UCSD-AML1 (cell line): ENCODE measurements at regions not wholly inside any gene's neighbourhood (a gene's known extent, or its start where the extent isn't known, plus 50 kb on each side); places are given as distances from the start of the nearest gene placed in this dataset.

ENCODE experiments used
- DNase-seq: peaks from one replicate; lab custom pipeline; 2025; ENCODE audit not compliant: unreplicated experiment; lab: John Stamatoyannopoulos, UW

DNA sequence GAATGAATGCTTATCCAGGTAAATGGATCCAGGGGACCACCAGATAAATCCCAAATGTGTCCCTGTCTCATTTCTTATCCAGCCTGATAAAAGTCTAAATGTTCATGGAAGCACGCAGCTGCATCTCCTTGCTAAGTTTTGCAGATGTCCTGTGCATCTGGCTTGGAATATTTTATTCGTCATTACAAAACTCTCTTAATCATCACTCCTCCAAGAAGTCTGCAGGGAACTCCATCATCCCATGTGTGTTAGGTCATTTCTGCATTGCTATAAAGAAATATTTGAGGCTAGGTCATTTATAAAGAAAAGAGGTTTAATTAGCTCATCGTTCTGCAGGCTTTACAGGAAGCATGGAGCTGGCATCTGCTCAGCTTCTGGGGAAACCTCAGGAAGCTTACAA lies 297.2 kb downstream of the HS3ST1 start:
- no peak for DNase-seq

DNA sequence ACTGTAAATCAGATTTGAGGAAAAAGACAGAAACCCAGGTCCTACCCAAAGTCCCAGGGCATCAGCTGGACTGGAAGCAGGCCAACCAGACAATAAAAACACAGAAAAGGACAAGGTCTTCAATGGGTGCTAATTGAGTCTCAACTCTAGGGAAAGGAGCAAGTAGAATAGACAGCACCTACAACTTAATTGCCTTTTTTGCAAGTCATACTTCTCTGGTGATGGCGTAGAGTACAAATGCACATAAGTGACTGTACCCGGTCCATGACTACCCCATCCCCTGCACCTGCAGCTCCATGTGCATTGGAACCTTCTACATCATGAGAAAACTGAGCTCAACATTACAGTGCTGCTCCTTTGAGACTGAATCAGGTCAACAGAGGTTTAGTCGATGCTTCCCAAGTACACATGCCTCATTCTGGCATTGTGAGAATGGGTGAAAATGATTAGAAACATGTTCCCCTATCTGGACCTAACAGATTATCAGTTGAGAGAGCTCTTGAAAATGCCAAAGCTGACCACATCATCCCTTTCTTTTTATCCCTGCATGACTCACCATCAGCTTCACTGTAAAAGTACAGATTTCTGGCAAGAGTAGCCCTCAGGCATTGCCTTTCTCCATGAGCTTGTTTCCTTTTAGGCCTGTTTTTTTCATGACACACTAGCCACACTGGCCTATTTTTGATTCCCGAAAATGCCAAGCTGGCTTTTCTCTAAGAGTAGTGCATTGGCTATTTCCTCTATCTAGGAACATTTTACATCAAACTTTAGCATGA lies 298.3 kb downstream of the HS3ST1 start:
- no peak for DNase-seq

DNA sequence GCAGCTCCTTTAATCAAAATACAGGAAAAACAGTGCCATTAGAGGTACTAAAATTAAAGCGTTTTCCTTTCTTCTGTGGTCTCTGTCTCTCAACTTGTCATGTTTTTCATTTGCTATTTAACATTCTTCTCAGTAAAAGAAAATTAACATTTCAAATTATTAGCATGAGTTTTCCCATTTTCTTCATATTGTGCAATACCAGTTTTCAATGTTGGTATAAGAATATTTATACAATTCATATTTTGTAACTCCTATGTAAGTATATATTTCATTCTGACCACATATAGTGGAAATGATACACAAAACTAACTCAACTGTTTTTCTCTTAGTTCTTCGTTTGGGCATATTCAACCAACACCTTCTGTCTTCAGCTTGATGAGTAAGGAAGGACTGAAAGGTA lies 308.3 kb downstream of the HS3ST1 start:
- no peak for DNase-seq

DNA sequence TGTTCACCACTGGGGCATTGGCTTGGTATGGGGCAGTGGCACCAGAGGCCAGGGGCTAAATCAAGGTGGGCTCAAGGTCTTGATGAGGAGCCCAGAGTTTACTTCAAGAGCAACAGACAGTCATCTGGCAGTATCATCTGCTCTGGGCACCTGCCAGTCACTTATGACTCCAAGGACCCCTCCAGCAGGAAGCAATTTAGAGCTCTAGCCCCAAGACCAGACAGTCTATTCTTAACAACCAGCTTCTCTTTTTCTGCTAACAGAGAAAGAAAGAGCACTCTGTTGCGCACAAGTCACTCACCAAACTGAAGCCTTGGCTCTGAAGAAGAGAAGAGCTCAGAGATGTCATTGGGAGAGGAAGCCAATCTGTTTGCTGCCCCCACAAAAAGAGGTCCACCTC lies 309.2 kb downstream of the HS3ST1 start:
- DNase-seq = no peak

DNA sequence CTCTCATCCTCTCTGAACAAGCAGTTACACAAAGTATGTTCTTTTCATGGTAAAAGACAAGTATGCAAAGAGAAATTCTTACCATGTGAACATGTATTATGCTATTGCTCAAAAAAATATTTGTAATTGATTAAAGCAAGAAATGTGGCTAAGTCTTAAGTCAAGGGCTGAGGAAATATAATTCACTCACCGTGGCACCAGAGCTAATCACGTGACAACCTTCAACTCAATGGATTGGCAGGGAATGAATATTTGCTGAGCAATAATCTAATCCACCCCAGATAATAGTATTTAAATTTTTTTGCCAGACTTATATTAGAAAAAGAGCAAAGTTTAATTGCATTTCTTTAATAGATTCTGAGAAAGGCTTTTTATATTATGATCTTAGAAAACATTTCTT lies 310.2 kb downstream of the HS3ST1 start:
- no peak for DNase-seq

DNA sequence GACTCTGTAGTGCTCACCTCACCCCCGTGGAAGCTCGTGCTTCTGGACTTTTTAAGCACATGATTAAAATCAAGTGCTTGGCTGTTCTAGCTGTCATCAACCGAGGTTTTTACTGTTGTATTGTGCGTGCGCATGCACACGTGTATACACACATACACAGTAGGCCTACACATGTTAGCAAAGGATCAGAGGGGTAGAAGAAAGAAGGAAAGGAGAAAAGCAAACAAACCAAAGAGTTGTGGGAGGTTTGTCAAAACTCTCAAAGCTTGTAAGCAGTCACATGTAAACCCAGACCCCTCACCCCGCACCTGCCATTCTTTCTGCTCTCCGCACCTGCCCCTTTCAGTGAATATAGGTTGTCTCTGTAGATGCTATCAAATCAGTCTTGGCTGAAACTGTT lies 311.8 kb downstream of the HS3ST1 start:
- DNase-seq = no peak

DNA sequence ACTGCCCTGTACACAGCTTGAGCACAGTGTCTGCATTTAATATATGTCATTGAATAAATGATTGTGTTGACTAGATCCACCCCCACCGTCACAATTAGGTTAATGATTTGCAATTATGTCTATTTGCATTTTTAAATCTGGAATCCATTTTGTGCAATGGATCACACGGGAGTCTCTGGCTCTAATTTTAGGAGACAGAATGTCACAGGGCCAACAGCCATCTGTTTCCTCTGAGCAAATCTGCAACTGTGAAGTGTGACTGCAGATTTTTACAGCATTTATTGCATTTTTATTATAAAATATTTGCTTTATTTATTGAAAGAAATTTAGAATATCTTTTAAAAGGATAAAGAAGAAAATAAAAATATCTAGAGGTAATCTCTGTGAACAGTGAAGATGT lies 316.8 kb downstream of the HS3ST1 start:
- no peak for DNase-seq

DNA sequence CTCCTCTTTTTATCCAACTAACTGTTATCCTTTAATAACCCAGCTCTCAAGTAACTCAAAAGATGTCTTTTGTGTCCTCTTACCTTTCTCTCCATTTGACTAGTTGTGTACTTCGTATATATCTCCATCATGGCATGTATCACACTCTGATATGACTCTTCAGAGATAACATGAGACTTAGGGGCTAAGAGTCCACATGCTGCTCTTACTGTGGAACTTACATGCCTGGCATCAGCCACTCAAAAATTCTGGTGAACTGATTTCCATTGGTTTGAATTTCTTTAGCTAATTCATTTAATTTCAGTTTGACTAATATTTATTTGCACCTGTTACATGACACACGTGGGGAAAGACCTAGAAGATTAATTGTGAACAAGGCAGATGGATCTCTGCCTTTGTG lies 317.3 kb downstream of the HS3ST1 start:
- no peak for DNase-seq

DNA sequence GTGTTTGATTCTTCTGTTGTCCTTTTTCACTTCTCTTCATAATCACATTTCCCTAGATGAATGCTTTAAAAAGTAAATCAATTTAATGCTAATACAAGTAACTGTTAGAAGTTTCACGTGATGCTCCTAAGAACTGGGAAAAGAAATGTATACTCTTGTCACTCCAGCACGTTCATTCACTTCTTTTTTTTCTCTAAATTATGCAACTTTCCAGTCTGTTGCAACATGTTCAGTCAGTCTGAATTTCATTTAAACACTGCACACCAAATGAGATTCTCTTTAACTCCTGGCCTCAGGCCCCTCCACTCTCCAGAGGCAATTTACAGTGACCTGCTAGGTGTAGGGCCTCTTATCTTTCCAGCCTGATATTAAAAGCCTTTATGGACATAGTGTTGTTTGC lies 321.9 kb downstream of the HS3ST1 start:
- no peak for DNase-seq

DNA sequence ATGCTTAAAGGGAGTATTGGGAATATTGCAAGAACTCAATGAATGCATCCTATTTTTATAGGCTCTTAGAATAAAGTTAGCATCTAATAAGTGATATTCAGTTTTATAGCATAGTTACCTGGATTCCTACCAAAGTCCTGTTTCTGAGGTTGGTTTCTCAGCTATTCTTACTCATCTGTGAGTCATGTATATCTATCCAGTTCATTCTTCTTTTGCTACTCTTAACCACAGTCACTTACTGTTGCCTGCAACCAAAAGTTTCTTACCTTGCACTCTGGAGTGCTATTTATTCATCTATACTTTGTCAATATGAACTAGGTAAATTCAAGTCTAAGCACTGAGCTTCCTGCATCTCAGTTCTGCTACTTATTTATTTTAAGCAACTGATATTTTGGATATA lies 322.5 kb downstream of the HS3ST1 start:
- DNase-seq = no peak

DNA sequence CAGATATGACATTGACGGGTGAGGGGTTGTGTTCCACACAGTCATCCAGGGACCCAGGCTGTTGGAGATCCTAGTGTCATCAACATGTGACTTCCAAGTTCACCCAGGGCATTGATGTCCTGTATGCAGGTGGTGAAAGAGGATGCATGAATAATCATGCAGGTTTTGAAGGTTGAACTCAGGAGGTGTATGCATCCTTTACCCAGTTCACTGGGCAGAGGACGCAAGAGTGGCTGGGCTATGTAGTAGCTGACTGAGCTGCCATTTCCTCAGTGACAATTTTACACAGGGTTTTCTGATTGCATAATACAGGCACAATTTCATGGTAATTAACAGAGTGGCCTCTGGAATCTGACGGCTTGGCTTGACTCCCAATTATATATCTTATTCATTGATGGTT lies 323.0 kb downstream of the HS3ST1 start:
- DNase-seq = no peak

DNA sequence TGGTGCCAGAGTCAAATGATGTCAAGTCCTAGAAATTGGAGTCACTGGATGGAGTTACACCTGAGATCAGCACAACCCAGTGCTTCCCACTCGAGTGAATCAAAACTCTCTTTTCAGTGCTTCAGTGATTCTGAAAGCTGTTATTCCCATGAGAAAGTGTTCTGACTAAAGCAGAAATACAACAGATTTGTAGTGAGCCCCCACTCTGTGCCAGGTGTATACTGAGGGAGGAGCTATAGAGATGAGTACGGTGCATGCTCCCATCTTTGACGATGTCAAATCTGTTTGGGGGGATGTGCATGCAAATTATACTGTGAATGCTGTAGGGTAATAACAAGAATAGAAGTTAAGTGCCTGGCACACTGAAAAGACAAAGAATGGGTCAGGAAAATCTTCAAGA lies 330.2 kb downstream of the HS3ST1 start:
- DNase-seq = no peak

DNA sequence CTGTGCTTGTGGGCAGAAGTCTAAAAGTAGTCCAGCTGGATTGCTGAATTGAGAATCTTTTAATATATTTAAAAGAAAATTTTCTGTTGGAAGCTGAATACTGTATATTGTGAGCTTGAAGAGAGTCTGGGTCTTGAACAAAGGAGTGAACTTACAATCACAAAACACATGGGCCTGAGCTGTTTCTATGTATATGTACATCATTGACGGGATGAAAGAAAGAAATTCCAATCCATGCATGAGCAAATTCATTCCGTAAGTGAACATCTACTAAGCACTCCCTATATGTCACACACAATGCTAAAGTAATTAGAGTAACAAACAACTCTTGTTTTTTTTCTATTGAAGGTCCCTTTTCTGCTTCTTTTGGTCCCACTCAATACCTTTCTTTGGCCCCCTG lies 331.0 kb downstream of the HS3ST1 start:
- DNase-seq = no peak

DNA sequence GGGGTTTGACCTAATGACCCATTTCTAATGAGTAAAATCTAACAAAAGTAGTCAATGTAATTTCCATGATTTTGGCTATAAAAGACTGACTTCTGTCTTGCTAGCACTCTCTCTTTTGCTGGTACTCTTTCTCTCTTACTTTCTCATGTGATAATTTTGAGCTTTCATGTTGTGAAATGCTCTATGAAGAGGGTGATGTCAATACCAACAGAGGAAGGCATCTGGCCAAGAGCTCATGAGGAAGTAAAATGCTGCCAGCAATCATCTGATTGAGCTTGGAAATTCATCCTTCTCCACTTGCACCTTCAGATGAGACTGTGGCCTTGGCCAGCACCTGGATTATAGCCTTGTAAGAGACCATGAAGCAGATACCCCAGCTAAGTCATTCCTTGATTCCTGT lies 347.7 kb downstream of the HS3ST1 start:
- DNase-seq = no peak

DNA sequence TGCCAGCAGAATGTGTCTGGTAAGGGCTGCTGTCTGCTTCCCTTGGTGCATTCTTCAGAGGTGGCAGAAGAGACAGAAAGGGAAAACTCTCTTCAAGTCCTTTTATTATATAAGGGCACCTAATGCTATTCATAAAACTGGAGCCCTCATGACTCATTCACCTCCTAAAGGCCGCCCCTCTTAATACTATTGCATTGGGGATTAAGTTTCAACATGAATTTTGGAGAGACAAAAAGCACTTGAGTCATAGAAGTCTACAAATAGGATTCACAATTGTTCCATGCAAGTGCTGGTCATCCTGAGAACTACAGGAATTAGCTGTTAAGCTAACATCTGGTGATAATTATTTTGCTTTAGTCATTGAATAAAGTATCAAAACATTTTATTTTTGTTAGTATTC lies 349.5 kb downstream of the HS3ST1 start:
- no peak for DNase-seq

DNA sequence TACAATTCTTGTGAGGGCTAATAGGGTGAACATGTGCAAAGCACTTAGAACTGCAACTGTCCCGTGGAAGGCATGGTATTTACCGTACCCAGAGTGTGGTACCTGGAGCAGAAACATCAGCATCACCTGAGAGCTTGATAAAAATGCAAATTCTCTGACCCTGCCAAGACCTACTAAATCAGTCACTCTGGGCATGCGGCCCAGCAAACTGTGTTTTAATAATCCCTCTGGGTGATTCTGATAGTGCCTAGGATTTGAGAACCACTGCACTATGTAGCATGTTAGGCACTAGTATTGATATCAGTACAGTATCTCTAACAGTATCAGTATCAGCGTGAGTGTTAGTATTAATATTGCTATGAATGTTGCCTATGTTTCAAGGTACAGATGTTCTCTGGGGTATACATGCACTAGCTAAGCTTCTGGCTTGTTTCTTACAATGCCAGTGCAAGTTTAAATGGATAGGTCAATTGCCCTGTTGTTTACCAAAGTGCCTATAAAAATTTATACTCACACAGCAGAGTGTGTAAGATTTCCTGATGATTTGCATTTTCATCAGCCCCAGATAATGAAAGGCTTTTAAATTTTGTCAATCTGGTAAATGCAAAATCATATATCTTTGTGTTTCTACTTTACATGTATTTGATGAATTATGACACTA lies 354.0 kb downstream of the HS3ST1 start:
- no peak for DNase-seq

DNA sequence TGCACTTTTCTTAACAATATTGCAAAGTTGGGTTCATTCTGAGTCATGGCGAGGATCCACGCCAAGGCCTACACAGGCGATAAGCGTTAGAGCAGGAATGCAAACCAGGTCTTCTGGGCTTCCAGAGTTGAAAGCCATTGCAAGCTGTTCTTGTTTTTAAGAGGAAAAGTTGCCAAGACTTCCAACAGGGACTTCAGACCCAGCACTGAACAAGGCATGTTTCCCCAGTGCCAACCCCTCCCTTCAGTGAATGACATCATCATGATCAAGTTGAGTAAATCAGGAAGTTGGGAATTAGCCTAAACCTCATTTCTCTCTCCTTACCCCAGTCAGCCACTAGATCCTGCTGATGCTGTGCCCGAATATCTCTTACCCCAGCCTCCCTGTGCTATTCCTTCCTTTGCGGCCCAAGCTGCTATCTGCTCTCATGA lies 355.1 kb downstream of the HS3ST1 start:
- no peak for DNase-seq

DNA sequence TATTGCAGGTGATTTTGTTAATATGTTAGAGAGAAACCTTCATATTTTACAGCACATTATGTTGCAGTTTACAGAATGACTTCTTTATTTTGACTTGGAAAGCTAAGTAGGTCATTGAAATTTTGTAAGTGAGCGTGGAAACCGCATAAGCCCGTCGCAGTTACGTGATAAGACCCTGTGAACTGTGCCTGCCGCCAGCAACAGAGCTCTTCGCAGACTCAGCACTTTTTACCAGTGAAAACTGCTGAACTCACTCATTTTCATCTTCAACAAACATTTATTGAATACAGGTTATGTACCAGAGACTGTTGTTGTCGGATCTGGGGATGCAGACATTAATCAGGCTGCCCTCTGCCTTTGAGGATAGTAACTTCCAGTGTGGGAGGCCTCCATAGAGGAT lies 355.7 kb downstream of the HS3ST1 start:
- no peak for DNase-seq

DNA sequence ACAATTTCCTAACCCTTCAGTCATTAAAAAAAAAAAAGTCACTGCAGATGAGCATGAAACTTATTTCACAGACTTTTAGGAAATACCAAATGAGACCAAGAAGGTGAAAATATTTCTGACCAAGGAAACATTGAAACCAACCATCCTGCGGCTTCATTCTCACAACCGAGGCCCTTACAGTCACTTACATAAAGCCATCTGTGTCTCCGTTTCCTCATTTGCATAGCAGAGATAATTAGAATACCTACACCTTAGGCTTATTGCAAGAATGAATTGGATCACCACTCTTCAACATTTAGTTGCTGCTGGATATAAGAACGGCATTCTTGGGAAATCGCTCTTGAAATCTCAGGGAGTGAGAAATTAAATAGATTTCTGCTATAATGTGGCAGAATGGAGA lies 356.2 kb downstream of the HS3ST1 start:
- no peak for DNase-seq

DNA sequence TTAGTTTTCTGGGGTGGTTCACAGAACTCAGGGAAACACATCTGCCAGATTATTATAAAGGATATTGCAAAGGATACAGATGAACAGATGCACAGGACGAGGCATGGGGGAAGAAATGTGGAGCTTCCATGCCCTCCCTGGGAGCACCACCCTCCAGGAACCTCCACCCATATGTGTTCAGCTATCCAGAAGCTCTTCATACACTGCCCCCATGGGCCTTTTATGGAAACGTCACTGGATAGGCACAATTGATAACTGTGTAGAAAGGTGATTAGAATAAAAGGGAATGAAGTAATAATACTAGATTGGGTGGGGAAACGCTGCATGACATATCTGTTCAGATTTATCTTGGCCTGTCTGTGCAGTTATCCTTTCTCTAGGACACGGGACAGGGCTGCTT lies 357.9 kb downstream of the HS3ST1 start:
- no peak for DNase-seq

DNA sequence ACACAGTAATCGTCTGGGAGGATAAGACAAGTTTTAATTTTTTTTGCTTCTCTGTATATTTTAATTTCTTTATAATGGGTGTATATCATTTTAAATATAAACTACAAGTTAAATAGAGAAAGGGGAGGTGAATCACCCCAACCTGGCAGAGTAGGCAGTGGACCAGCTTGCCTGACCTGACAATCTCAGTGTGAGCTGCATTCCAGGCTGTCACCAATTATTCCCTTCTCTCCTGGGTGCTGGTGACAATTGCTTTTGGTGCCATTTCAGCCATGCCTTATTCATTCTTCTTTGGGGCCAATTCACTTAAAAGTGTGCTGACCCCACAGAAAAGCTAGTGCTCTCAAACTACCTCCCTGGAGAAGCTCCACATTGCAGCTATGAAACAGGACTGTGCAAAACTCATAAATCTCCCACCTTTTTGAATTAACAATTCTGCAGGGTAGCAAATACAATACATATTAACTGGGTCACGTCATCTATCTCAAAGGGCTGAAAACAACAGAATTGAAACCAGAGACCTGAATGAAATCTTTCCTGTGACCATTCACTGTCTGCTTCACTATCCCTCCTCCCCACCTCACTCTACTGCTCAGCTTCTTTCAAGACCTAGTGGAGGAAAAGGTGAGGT lies 359.0 kb downstream of the HS3ST1 start:
- no peak for DNase-seq

DNA sequence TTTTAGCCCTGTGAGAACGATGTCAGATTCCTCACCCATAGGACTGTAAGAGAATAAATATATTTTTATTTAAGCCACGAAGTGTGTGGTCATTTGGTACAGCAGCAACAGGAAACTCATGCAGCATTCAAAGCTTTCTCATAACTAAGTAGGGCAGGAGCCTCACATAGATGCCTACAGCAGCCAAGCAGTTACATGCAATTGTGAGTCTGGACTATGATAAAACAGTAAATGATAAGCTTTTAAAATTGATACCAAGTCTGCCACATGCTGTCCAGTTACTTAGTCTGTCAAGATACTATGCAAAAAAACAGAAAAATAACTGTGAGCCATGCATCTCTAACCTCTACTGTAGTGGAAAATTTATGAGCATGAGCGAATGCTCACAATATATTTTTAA lies 359.6 kb downstream of the HS3ST1 start:
- no peak for DNase-seq
